HCT116 (cell line): ENCODE measurements at regions not wholly inside any gene's neighbourhood (a gene's known extent, or its start where the extent isn't known, plus 50 kb on each side); places are given as distances from the start of the nearest gene placed in this dataset.

ENCODE experiments used
- EZH2 ChIP-seq: fragments of 200-600 bp; sonication (generic); IDR thresholded peaks from 2 replicates; pipeline ENCODE4 v1.6.1; 2017; ENCODE audit warnings: antibody characterized with exemption, mixed run types
- FOSL1 ChIP-seq: IDR thresholded peaks from 2 replicates; pipeline ENCODE4 v1.6.1; 2012; ENCODE audit warnings: low read depth
- POLR2A ChIP-seq: IDR thresholded peaks from 2 replicates; pipeline ENCODE4 v1.7.0; 2011; ENCODE audit warnings: borderline replicate concordance; ENCODE audit not compliant: insufficient read depth, insufficient read length; ENCODE audit errors: extremely low read depth
- TCF7L2 ChIP-seq: IDR thresholded peaks from 2 replicates; pipeline ENCODE4 v1.7.0; 2011; ENCODE audit warnings: borderline replicate concordance, inconsistent platforms; ENCODE audit not compliant: insufficient read depth, insufficient read length; ENCODE audit errors: extremely low read depth
- ZNF274 ChIP-seq: fragments of 200-500 bp; sonication (Bioruptor generic); IDR thresholded peaks from 2 replicates; pipeline ENCODE4 v1.6.1; 2014; ENCODE audit warnings: mild to moderate bottlenecking, low read depth, low read length, inconsistent platforms
- TF ChIP-seq, protein P1 (sequence below): IDR thresholded peaks from 2 replicates; pipeline ENCODE4 v1.6.1; 2012
- TF ChIP-seq, protein P2 (sequence below), 3 experiments: fragments of 200-600 bp in 1 of 3; sonication (generic) in 1 of 3; IDR thresholded peaks in 2 of 3; conservative IDR thresholded peaks in 1 of 3; 2 replicates each; pipeline ENCODE4 v1.5.1; 2012 to 2017; ENCODE audit warnings: low read depth in 2 of 3, low read length in 2 of 3, antibody characterized with exemption in 1 of 3, borderline replicate concordance in 1 of 3, control low read depth in 1 of 3, mild to moderate bottlenecking in 1 of 3, mixed read lengths in 1 of 3, mixed run types in 1 of 3, moderate library complexity in 1 of 3; ENCODE audit not compliant: insufficient read depth in 1 of 3

DNA sequence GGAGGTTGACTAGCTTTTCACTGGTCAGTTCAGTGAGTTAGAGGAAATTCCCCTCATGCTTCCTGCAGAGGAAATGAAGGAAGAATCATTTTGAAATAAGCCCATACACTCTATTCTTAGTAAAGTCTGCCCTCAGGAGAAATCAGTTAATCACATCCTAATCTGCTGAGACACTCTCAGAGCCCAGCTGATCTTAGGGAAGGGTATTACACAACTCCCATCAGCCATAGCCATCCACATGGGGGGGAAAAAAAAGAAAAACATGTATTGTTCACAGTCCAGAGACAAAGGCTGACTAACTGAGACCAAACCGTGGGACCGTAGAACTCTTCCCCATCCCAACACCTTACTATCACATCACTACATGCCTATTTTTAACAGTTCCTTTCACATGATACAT lies 722.3 kb downstream of the CDH8 start:
- TF ChIP-seq EZH2, result no peak
- TF ChIP-seq, protein P1, sequence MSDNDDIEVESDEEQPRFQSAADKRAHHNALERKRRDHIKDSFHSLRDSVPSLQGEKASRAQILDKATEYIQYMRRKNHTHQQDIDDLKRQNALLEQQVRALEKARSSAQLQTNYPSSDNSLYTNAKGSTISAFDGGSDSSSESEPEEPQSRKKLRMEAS, result no peak
- TF ChIP-seq, protein P2, sequence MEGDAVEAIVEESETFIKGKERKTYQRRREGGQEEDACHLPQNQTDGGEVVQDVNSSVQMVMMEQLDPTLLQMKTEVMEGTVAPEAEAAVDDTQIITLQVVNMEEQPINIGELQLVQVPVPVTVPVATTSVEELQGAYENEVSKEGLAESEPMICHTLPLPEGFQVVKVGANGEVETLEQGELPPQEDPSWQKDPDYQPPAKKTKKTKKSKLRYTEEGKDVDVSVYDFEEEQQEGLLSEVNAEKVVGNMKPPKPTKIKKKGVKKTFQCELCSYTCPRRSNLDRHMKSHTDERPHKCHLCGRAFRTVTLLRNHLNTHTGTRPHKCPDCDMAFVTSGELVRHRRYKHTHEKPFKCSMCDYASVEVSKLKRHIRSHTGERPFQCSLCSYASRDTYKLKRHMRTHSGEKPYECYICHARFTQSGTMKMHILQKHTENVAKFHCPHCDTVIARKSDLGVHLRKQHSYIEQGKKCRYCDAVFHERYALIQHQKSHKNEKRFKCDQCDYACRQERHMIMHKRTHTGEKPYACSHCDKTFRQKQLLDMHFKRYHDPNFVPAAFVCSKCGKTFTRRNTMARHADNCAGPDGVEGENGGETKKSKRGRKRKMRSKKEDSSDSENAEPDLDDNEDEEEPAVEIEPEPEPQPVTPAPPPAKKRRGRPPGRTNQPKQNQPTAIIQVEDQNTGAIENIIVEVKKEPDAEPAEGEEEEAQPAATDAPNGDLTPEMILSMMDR (IDR thresholded peaks at IDR 0.05 in 2 of 3, conservative IDR thresholded peaks at IDR 0.05 in 1 of 3; ENCODE audit: borderline replicate concordance in 1 of 3, insufficient read depth in 1 of 3, low read depth in 2 of 3, low read length in 2 of 3), result no peak
- TF ChIP-seq FOSL1, result no peak
- TF ChIP-seq POLR2A, result no peak
- no peak for TF ChIP-seq TCF7L2
- no peak for TF ChIP-seq ZNF274
